ENCODE measurements at regions not wholly inside any gene's neighbourhood (a gene's known extent, or its start where the extent isn't known, plus 50 kb on each side); places are given as distances from the start of the nearest gene placed in this dataset.

DNA sequence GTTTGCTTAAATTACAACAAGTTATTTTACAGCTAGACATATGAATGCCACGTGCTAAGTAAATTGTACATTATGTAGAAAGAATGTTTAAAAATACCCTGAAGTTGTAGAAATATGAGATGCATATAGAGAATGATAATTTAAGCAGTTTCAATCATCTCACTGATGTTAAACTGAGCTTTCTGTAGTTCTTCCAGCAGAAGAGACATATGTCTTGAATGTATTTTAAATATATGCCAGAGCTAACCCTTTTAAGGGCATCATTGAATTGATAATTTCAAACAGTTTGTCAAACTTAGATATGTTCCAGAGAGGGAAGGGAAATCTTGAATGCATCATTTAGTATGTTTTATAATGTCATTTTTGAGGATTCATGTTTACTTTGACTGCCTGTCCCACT, 255.2 kb downstream of the MDFIC start:
- TF ChIP-seq ISL1 (CRISPR knock-in tag; IDR thresholded peaks at IDR 0.05) (no peak), ZFP3 (CRISPR knock-in tag; IDR thresholded peaks at IDR 0.05) (no peak), SNAI2 (CRISPR knock-in tag; IDR thresholded peaks at IDR 0.05) (no peak), RARB (CRISPR knock-in tag; IDR thresholded peaks at IDR 0.05) (no peak), TOX (CRISPR knock-in tag; IDR thresholded peaks at IDR 0.05; ENCODE audit: borderline replicate concordance) (no peak)
- TF ChIP-seq, protein P1, sequence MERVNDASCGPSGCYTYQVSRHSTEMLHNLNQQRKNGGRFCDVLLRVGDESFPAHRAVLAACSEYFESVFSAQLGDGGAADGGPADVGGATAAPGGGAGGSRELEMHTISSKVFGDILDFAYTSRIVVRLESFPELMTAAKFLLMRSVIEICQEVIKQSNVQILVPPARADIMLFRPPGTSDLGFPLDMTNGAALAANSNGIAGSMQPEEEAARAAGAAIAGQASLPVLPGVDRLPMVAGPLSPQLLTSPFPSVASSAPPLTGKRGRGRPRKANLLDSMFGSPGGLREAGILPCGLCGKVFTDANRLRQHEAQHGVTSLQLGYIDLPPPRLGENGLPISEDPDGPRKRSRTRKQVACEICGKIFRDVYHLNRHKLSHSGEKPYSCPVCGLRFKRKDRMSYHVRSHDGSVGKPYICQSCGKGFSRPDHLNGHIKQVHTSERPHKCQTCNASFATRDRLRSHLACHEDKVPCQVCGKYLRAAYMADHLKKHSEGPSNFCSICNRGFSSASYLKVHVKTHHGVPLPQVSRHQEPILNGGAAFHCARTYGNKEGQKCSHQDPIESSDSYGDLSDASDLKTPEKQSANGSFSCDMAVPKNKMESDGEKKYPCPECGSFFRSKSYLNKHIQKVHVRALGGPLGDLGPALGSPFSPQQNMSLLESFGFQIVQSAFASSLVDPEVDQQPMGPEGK (CRISPR knock-in tag; IDR thresholded peaks at IDR 0.05; ENCODE audit: borderline replicate concordance), result no peak

Measured in SK-N-SH treated with all-trans-retinoic acid at 6 μM for 48 hours (cell line).